Smooth muscle cell (in vitro differentiated cells): ENCODE measurements at regions not wholly inside any gene's neighbourhood (a gene's known extent, or its start where the extent isn't known, plus 50 kb on each side); places are given as distances from the start of the nearest gene placed in this dataset.

ENCODE experiments used
- DNase-seq: peaks from one replicate; lab custom pipeline; 2025; ENCODE audit not compliant: unreplicated experiment; lab: John Stamatoyannopoulos, UW
- H2AFZ ChIP-seq: fragments of 200-600 bp; sonication (generic); 2 replicates; pipeline ENCODE4 v1.6.0; 2016; ENCODE audit warnings: antibody characterized with exemption, low read depth, mild to moderate bottlenecking
- H3F3A ChIP-seq: fragments of 200-600 bp; sonication (generic); 2 replicates; pipeline ENCODE4 v1.6.0; 2017; ENCODE audit warnings: antibody characterized with exemption, low read depth
- H3K27ac ChIP-seq: fragments of 200-600 bp; sonication (generic); 2 replicates; pipeline ENCODE4 v1.5.1; 2016; ENCODE audit warnings: low read depth, mild to moderate bottlenecking
- H3K27me3 ChIP-seq: fragments of 200-600 bp; sonication (generic); 2 replicates; pipeline ENCODE4 v1.6.1; 2016; ENCODE audit warnings: low read depth, mild to moderate bottlenecking
- H3K36me3 ChIP-seq: fragments of 200-600 bp; sonication (generic); 2 replicates; pipeline ENCODE4 v1.5.1; 2016; ENCODE audit warnings: low read depth
- H3K4me1 ChIP-seq: fragments of 200-600 bp; sonication (generic); 2 replicates; pipeline ENCODE4 v1.5.1; 2016; ENCODE audit warnings: low read depth
- H3K4me2 ChIP-seq: fragments of 200-600 bp; sonication (generic); 2 replicates; pipeline ENCODE4 v1.6.0; 2016; ENCODE audit warnings: mild to moderate bottlenecking
- H3K4me3 ChIP-seq: fragments of 200-600 bp; sonication (generic); 2 replicates; pipeline ENCODE4 v1.5.1; 2016; ENCODE audit warnings: mild to moderate bottlenecking
- H3K79me2 ChIP-seq: fragments of 200-600 bp; sonication (generic); 2 replicates; pipeline ENCODE4 v1.6.0; 2016; ENCODE audit warnings: low read depth, mild to moderate bottlenecking
- H3K9ac ChIP-seq: fragments of 200-600 bp; sonication (generic); 2 replicates; pipeline ENCODE4 v1.6.0; 2016; ENCODE audit warnings: low read depth
- H3K9me3 ChIP-seq: fragments of 200-600 bp; sonication (generic); replicated peaks from 2 replicates; pipeline ENCODE4 v1.5.1; 2016; ENCODE audit warnings: low read depth
- H4K20me1 ChIP-seq: fragments of 200-600 bp; sonication (generic); 2 replicates; pipeline ENCODE4 v1.6.0; 2016; ENCODE audit warnings: low read depth
- CTCF ChIP-seq: fragments of 200-600 bp; sonication (generic); IDR thresholded peaks from 2 replicates; pipeline ENCODE4 v1.5.1; 2017; ENCODE audit warnings: borderline replicate concordance, mild to moderate bottlenecking, antibody characterized with exemption; ENCODE audit not compliant: insufficient read depth, poor library complexity, severe bottlenecking
- WGBS: methylation state at CpG from one replicate; pipeline ENCODE4 v1.1.7; 2016; ENCODE audit warnings: low lambda C conversion rate; 5-methylcytosine and 5-hydroxymethylcytosine counted together

- no peaks in the 10 kb centered on the region for H3K36me3 ChIP-seq
- no peak for TF ChIP-seq CTCF
- H3K4me3 ChIP-seq = no peak overlapping the region
- H4K20me1 ChIP-seq = no peaks in the 10 kb centered on the region
- no peak for DNase-seq
- no peaks in the 10 kb centered on the region for H3F3A ChIP-seq
- no peak overlapping the region for H3K9ac ChIP-seq
- no peak overlapping the region for H2AFZ ChIP-seq
- H3K9me3 ChIP-seq = no peaks in the 10 kb centered on the region
- H3K4me2 ChIP-seq = no peak overlapping the region
- H3K27ac ChIP-seq = no peak overlapping the region
- no peaks in the 10 kb centered on the region for H3K79me2 ChIP-seq
- WGBS = 85% methylated on average over 3 of the region's 3 CpGs
- H3K27me3 ChIP-seq = no peaks in the 10 kb centered on the region
- H3K4me1 ChIP-seq = no peaks in the 10 kb centered on the region
These were observed 61.3 kb upstream of the UNC5C start for GRCh38 chr4:95610061-95610569.

GRCh38 chr4:95606739-95607138 lies 58.0 kb upstream of the UNC5C start:
- no peaks in the 10 kb centered on the region for H4K20me1 ChIP-seq
- no peak overlapping the region for H3K4me2 ChIP-seq
- no peak overlapping the region for H3K27ac ChIP-seq
- no peaks in the 10 kb centered on the region for H3K9me3 ChIP-seq
- no peaks in the 10 kb centered on the region for H3K79me2 ChIP-seq
- H3K27me3 ChIP-seq = no peaks in the 10 kb centered on the region
- no peak overlapping the region for H3K4me3 ChIP-seq
- no peak overlapping the region for H2AFZ ChIP-seq
- H3F3A ChIP-seq = no peaks in the 10 kb centered on the region
- no peaks in the 10 kb centered on the region for H3K4me1 ChIP-seq
- no peak overlapping the region for H3K9ac ChIP-seq
- DNase-seq = no peak
- 97% methylated on average over 7 of the region's 7 CpGs for WGBS
- H3K36me3 ChIP-seq = no peaks in the 10 kb centered on the region
- TF ChIP-seq CTCF = no peak

- Histone ChIP-seq H3K4me3 (no peak overlapping the region), H3K9ac (no peak overlapping the region)
- TF ChIP-seq CTCF = no peak
These were observed 54.6 kb upstream of the UNC5C start for GRCh38 chr4:95603393-95603792.

GRCh38 chr4:95602872-95603271 lies 54.1 kb upstream of the UNC5C start:
- H3K9ac ChIP-seq = no peak overlapping the region
- no peak overlapping the region for H3K4me2 ChIP-seq
- WGBS = 85% methylated on average over 3 of the region's 3 CpGs
- no peak overlapping the region for H3K27ac ChIP-seq
- no peaks in the 10 kb centered on the region for H3K4me1 ChIP-seq
- H3K9me3 ChIP-seq = no peaks in the 10 kb centered on the region
- no peaks in the 10 kb centered on the region for H3K36me3 ChIP-seq
- H3K27me3 ChIP-seq = no peaks in the 10 kb centered on the region
- no peak overlapping the region for H2AFZ ChIP-seq
- H3F3A ChIP-seq = no peaks in the 10 kb centered on the region
- no peak for TF ChIP-seq CTCF
- H3K79me2 ChIP-seq = no peaks in the 10 kb centered on the region
- H4K20me1 ChIP-seq = no peaks in the 10 kb centered on the region
- no peak overlapping the region for H3K4me3 ChIP-seq
- DNase-seq = no peak

More at GRCh38 chr4:95603393-95603792, 54.6 kb upstream of the UNC5C start:
- no peak for DNase-seq
- no peaks in the 10 kb centered on the region for H4K20me1 ChIP-seq
- WGBS = 90% methylated on average over 4 of the region's 4 CpGs
- H3K9me3 ChIP-seq = no peaks in the 10 kb centered on the region
- no peaks in the 10 kb centered on the region for H3F3A ChIP-seq
- H3K4me1 ChIP-seq = no peaks in the 10 kb centered on the region
- H3K27me3 ChIP-seq = no peaks in the 10 kb centered on the region
- H2AFZ ChIP-seq = no peak overlapping the region
- no peak overlapping the region for H3K4me2 ChIP-seq
- no peaks in the 10 kb centered on the region for H3K79me2 ChIP-seq
- H3K27ac ChIP-seq = no peak overlapping the region
- no peaks in the 10 kb centered on the region for H3K36me3 ChIP-seq
